ENCODE measurements at regions not wholly inside any gene's neighbourhood (a gene's known extent, or its start where the extent isn't known, plus 50 kb on each side); places are given as distances from the start of the nearest gene placed in this dataset.

DNA sequence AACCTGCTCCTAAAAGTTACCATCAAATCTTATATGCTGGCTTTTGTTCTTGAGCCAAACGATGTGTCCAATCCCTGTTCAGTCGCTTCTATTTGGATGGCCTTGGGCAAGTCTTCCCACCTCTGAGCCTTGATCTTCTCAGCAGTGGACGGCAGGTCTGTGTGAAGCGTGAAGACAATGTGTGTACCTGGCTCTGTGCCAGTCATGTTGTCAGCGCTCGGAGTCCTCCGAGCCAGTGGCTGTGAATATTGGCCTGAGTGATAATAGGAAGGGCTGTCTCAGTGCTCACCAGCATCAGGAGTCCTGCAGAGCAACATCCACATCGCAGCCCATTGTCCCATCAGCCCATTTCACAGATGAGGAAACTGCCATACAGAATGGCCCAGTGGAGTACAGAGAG lies 219.0 kb downstream of the CDC5L start:
- no peak for DNase-seq (ENCODE audit: low read depth)

DNA sequence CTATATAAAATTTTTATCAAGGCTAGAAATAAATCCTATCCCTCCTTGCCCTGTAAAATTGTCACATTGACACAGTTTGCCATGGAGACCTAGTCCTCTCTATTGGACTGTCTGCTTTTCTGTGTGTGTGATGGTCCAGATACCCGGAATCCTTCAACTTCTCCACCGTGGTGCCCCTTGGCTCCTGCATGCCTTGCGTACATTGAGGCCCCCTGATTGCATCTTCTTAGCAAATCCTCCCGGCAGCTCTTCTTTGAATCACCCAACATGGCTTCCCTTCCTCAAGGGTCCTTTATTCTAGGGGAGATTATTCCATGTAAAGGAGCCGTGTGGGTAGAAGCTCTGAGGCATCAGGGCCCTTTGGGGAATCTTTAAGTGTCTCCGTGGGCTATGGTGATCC lies 219.5 kb downstream of the CDC5L start:
- no peak for DNase-seq (ENCODE audit: low read depth)

DNA sequence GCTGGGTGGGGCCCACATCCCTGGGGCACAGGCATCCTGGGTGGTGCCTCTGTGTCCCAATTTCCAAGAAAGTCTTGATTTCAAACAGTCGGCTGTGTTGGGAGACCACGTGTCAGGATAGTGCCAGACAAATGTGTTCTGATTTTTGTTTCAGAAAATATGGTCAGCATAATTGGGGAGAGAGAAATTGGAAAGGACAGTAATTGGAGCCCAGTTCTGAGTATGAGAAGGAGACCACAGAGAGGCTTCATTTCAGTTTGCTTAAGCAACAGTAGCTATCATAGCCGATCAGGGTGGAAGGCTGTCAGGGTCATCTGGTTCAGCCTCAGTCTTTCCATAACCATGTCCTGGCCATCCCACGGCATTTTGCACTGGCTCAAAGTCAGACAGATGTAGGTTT lies 220.7 kb downstream of the CDC5L start:
- no peak for DNase-seq (ENCODE audit: low read depth)

DNA sequence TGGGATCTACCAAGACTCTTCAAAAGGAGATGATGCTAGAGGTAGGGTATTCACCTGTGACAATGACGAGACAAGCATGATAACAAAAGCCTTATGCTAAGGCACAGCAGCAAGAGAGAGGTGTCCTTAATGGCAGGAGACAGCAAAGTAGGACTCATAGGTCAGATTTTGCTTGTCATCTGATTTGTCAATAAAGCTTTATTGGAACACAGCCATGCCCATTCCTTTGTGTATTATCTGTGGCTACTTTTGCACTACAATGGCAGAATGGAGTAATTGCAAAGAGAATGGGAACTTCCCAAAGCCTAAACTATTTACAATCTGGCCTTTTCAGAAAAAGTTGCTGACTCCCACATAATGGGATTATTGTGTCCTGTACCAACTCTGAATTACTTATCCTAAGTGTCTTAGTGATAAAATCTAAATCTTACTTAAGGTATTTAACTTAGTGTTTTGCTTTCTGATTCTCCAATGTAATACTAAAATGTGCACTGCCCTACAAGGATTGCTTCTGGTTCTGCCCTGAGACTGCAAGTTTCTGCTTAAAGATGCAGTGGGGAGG lies 221.6 kb downstream of the CDC5L start:
- DNase-seq (ENCODE audit: low read depth): no peak

GRCh38 chr6:44614396-44614795 lies 226.9 kb downstream of the CDC5L start:
- DNase-seq (ENCODE audit: low read depth): no peak

GRCh38 chr6:44615621-44616020 lies 228.1 kb downstream of the CDC5L start:
- no peak for DNase-seq (ENCODE audit: low read depth)

DNA sequence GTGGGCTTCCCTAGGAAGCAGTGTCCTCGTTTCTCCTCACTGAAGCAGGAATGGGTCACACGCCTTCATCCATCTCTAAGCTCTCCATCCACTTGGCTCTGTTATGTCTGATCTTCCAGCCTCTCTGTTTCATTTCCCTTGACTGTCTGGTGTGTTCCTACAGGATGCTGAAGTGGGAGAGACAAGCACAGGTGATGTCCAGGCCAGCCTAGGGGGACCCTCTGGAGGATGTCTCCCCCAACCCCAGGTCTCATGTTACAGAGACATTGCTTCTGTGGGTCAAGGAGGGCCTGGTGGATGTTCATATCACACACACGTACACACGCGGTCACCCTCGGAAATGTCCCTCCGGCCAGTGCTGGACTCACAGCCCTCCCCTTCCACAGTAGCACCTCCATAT lies 229.9 kb downstream of the CDC5L start:
- DNase-seq (ENCODE audit: low read depth): no peak

DNA sequence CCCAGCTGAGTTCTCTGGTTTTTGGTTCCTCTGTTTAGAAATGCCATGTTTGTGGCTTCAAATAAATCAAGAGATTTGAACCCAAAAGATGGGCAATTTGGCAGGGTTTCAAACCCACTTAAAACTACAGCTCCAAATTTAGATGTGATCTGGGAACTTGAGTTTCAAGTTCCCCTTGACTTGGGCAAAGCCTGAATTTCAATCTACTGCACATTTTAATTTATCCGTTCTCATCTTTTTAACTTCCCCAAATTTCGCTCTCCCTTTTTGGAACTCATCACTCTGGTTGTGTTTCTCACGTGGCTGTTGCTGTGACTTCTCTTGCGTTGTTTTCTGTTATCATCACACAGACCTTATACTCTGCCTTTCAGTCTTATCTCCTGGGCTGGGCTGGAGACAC lies 230.9 kb downstream of the CDC5L start:
- no peak for DNase-seq (ENCODE audit: low read depth)

- no peak for DNase-seq (ENCODE audit: low read depth)
Measured at GRCh38 chr6:44620922-44621321, 233.4 kb downstream of the CDC5L start.

GRCh38 chr6:44621846-44622245 lies 234.3 kb downstream of the CDC5L start:
- no peak for DNase-seq (ENCODE audit: low read depth)

DNA sequence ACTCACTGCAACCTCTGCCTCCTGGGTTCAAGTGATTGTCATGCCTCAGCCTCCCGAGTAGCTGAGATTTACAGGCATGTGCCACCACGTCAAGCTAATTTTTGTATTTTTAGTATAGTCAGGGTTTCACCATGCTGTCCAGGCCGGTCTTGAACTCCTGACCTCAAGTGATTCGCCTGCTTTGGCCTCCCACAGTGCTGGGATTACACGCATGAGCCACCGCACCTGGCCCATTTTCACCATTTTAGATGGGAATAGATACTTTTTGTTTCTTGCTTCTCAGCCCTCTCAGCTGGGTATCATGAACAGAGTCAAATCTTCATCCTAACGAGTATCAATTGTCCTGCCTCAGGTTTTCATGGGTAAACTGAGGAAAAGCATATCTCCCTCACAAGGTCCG lies 235.0 kb downstream of the CDC5L start:
- no peak for DNase-seq (ENCODE audit: low read depth)

DNA sequence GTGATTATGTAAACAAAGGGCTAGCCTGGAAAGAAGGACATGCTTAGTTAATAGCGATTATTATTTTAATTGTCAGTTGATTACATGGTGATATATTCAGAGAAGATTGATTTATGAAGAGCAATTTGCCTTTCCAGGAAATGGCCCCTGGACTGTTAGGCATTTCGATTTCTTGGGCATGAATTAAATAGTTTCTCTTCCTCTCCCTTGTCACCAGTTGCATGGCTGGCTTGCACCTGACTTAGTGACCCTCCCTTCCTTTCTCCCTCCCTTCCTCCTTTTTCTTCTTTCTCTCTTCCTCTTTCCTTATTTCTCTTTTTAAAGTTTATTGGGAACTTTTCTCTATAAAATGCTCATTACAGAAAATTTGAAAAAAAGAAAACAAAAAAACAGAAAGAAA lies 235.4 kb downstream of the CDC5L start:
- DNase-seq (ENCODE audit: low read depth): no peak

GRCh38 chr6:44624226-44624625 lies 236.7 kb downstream of the CDC5L start:
- no peak for DNase-seq (ENCODE audit: low read depth)

GRCh38 chr6:44624936-44625573 lies 237.5 kb downstream of the CDC5L start:
- DNase-seq (ENCODE audit: low read depth): no peak

- DNase-seq (ENCODE audit: low read depth): no peak
Measured at GRCh38 chr6:44625996-44626395, 238.5 kb downstream of the CDC5L start.

DNA sequence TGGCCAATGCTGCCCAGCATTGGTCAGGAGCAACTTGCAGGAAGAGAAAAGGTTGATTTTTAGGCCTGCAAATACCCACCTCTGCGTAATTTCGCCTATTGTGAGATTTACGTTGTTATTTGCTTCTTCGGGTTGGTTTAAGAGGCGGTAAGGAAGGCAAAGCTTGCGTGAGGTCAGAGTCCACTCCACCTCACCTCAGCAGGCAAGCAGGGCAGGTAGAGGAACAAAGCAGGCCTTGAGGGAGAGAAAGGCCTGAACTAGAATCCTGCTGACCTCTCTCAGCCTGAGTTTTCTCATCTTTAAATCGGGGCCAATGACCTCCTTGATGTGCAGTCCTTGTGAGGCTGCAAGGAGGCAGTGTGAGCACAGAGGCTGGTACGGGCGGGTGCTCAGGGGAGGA lies 239.1 kb downstream of the CDC5L start:
- DNase-seq (ENCODE audit: low read depth): no peak

DNA sequence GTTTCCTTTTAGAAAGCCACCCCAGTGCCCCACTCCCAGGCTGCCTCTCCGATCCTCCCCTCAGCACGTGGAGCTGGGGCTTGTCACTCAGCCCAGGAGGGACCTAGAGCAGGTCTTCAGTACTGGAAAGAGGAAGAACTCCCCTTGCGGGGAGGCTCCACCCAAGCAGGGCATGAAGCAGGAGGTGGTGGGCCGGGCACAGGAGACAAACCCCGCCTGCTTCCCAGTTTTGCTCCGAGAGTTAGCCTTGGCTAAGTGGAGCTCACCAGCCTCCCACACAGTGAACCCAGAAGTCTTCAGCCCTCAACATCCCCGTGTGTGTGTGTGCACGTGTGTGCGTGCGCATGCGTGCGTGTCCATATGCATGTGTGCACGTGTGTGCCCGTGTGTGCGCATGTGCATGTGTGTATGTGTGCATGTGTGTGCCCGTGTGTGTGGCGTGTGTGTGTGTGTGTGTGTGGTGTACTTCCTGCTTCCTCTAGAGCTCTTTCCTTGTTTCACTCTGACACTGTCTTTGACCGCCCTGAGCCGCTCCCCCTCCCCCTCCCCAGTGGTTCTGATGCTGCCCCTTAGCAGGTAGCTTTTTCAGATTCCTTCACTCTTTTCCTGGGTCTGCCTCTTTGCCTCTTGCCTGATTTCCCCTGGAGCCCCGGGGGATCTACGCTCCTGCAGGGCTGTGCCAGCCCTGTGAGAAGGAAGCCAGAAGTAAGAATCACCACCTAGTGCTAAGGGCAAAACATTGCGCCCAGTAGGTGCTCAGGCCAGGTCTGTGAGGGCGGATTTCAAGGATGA lies 239.8 kb downstream of the CDC5L start:
- no peak for DNase-seq (ENCODE audit: low read depth)

- DNase-seq (ENCODE audit: low read depth): no peak
Measured at GRCh38 chr6:44627883-44628271, 240.4 kb downstream of the CDC5L start.

GRCh38 chr6:44628347-44628746 lies 240.8 kb downstream of the CDC5L start:
- no peak for DNase-seq (ENCODE audit: low read depth)

- no peak for DNase-seq (ENCODE audit: low read depth)
Measured at GRCh38 chr6:44629636-44630035, 242.1 kb downstream of the CDC5L start.

GRCh38 chr6:44630125-44631028 lies 242.9 kb downstream of the CDC5L start:
- DNase-seq (ENCODE audit: low read depth): no peak

DNA sequence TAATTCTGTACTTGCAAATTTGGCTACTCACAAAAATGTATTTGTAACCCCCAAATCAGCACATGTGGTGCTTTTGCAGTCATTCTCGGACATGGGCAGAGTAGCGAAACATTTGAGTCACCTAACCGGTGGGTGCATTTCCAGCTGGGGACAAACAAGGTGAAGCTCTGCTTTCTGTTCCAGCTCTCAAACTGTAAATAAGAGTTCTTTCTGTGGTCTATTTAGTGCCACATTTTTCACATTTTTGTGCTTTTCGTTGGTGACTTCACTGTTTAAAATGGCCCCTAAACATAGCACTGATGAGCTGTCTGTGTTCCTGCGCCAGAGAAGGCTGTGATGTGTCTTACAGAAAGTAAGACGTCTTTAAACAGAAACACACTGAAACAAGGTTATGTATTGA lies 244.5 kb downstream of the CDC5L start:
- DNase-seq (ENCODE audit: low read depth): no peak

GRCh38 chr6:44634321-44634720 lies 246.8 kb downstream of the CDC5L start:
- no peak for DNase-seq (ENCODE audit: low read depth)
